Thyroid gland (tissue), 4 donors: ENCODE measurements at regions not wholly inside any gene's neighbourhood (a gene's known extent, or its start where the extent isn't known, plus 50 kb on each side); places are given as distances from the start of the nearest gene placed in this dataset.

Experiments used
- CTCF ChIP-seq, 6 experiments: fragments of 200-600 bp in 3 of 6; fragments of 450-650 bp in 3 of 6; sonication (generic) in 3 of 6; IDR thresholded peaks; one replicate each; pipeline ENCODE4 v1.5.1; 2016 to 2019; ENCODE audit warnings: antibody characterized with exemption in 6 of 6, mild to moderate bottlenecking in 2 of 6, inconsistent platforms in 1 of 6, moderate library complexity in 1 of 6
- POLR2A ChIP-seq, 2 donors: fragments of 450-650 bp; IDR thresholded peaks; one replicate each; pipeline ENCODE4 v1.6.1; 2017; ENCODE audit warnings: antibody characterized with exemption in 2 of 2, mild to moderate bottlenecking in 2 of 2, moderate library complexity in 1 of 2

DNA sequence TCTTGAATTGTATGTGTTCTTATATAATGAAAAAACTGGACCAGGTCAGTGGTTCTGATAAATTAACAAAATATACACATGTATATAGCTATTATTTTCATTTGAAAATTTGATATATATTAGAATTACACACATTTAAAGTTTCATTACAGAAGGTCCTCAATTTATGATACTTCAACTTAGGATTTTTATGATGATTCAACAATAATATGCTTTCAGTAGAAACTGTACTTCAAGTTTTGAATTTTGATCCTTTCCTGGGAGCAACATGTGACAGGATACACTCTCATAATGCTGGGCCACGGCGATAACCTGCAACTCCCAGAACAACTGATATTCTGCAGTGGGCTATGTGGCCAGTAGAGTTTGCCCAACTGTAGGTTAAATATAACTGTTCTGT is 344.7 kb downstream of the TAF11L14 start:
- no peak for TF ChIP-seq CTCF (IDR thresholded peaks at IDR 0.05)
- no peak for TF ChIP-seq POLR2A (IDR thresholded peaks at IDR 0.05)
